ENCODE measurements at regions not wholly inside any gene's neighbourhood (a gene's known extent, or its start where the extent isn't known, plus 50 kb on each side); places are given as distances from the start of the nearest gene placed in this dataset.

DNA sequence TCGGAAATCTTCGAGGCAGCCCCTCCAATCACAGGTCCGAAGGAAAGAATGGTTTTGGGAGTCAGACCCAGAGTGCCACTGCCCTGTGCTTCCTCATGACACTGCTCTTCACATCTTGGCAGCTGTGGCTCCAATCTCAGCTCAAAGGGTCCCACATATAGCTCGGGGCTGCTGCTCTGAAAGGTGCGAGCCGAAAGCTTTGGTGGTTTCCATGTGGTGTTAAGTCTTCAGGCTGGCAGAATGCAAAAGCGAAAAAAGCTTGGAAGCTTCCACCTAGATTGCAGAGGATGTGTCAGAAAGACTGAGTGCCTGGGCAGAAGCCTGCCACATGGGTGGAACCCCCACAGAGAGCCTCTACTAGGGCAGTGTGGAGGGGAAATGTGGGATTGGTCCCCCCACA is 314.3 kb upstream of the CHD6 start:
- Histone ChIP-seq H3K27ac (replicated peaks) (no peak overlapping the region), H3K27me3 (ENCODE audit: insufficient read depth, poor library complexity, severe bottlenecking) (no peaks in the 10 kb centered on the region), H3K4me3 (replicated peaks; ENCODE audit: insufficient read depth, low read length) (no peak overlapping the region)
- TF ChIP-seq, protein P1, sequence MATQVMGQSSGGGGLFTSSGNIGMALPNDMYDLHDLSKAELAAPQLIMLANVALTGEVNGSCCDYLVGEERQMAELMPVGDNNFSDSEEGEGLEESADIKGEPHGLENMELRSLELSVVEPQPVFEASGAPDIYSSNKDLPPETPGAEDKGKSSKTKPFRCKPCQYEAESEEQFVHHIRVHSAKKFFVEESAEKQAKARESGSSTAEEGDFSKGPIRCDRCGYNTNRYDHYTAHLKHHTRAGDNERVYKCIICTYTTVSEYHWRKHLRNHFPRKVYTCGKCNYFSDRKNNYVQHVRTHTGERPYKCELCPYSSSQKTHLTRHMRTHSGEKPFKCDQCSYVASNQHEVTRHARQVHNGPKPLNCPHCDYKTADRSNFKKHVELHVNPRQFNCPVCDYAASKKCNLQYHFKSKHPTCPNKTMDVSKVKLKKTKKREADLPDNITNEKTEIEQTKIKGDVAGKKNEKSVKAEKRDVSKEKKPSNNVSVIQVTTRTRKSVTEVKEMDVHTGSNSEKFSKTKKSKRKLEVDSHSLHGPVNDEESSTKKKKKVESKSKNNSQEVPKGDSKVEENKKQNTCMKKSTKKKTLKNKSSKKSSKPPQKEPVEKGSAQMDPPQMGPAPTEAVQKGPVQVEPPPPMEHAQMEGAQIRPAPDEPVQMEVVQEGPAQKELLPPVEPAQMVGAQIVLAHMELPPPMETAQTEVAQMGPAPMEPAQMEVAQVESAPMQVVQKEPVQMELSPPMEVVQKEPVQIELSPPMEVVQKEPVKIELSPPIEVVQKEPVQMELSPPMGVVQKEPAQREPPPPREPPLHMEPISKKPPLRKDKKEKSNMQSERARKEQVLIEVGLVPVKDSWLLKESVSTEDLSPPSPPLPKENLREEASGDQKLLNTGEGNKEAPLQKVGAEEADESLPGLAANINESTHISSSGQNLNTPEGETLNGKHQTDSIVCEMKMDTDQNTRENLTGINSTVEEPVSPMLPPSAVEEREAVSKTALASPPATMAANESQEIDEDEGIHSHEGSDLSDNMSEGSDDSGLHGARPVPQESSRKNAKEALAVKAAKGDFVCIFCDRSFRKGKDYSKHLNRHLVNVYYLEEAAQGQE (IDR thresholded peaks at IDR 0.05; ENCODE audit: insufficient replicate concordance, low read depth) = no peak
- TF ChIP-seq, protein P2, sequence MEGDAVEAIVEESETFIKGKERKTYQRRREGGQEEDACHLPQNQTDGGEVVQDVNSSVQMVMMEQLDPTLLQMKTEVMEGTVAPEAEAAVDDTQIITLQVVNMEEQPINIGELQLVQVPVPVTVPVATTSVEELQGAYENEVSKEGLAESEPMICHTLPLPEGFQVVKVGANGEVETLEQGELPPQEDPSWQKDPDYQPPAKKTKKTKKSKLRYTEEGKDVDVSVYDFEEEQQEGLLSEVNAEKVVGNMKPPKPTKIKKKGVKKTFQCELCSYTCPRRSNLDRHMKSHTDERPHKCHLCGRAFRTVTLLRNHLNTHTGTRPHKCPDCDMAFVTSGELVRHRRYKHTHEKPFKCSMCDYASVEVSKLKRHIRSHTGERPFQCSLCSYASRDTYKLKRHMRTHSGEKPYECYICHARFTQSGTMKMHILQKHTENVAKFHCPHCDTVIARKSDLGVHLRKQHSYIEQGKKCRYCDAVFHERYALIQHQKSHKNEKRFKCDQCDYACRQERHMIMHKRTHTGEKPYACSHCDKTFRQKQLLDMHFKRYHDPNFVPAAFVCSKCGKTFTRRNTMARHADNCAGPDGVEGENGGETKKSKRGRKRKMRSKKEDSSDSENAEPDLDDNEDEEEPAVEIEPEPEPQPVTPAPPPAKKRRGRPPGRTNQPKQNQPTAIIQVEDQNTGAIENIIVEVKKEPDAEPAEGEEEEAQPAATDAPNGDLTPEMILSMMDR (IDR thresholded peaks at IDR 0.05; ENCODE audit: insufficient read depth, low read length) = no peak
- no peak for DNase-seq (ENCODE audit: low read depth in 1 of 2, low spot score in 1 of 2)

DNA sequence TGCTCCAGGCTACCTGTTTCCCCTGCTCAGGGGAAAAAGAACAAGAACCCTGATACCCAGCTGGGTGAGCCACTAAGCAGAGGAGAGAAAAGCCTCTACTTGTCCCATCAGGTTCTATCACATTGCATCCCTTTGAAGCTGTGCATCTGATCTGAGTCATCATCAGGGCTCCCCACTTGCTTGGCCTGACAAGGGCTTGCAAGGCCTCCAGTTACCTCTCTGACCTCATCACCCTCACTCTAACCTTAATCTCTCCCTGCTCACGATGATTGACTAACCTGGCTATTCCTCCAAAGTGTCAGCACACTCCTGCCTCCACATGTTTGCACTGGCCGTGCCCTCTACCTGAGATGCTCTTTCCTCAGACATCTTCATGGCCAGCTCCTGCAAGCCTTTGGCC is 309.5 kb upstream of the CHD6 start:
- H3K4me3 ChIP-seq (replicated peaks; ENCODE audit: insufficient read depth, low read length) = no peak overlapping the region
- H3K27me3 ChIP-seq (ENCODE audit: insufficient read depth, poor library complexity, severe bottlenecking) = no peaks in the 10 kb centered on the region
- no peak for TF ChIP-seq GABPA (IDR thresholded peaks at IDR 0.05; ENCODE audit: low read depth)
- TF ChIP-seq, protein P1 (IDR thresholded peaks at IDR 0.05; ENCODE audit: insufficient replicate concordance, low read depth) = no peak
- no peak for TF ChIP-seq POLR2AphosphoS5 (IDR thresholded peaks at IDR 0.05; ENCODE audit: low read depth)
- TF ChIP-seq, protein P2 (IDR thresholded peaks at IDR 0.05; ENCODE audit: insufficient read depth, low read length) = no peak
- TF ChIP-seq SPI1 (IDR thresholded peaks at IDR 0.05; ENCODE audit: borderline replicate concordance, low read depth) = no peak
- DNase-seq (ENCODE audit: low read depth in 1 of 2, low spot score in 1 of 2) = no peak
- H3K27ac ChIP-seq (replicated peaks) = no peak overlapping the region

DNA sequence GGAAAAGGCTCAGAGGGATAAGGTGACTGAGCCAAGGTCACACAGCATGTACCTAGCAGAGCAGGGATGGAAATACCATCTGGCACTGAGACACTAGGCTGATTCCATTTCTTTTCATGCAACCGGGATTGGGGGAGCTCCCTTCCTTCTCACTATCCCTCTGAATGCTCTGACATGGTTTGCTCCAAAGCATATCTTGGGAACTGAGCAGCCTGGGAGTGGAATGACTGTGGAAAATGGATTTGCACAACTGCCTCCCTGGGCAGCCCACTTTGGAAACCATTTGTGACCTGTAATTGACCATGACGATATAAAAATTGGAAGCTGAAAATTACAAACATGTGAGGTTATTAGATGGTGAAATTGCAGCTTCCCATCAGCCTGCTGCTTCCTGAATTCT is 309.0 kb upstream of the CHD6 start:
- Histone ChIP-seq H3K27me3 (ENCODE audit: insufficient read depth, poor library complexity, severe bottlenecking) (no peaks in the 10 kb centered on the region), H3K4me3 (replicated peaks; ENCODE audit: insufficient read depth, low read length) (no peak overlapping the region), H3K27ac (replicated peaks) (no peak overlapping the region)
- TF ChIP-seq, protein P2 (IDR thresholded peaks at IDR 0.05; ENCODE audit: insufficient read depth, low read length) = no peak
- TF ChIP-seq POLR2AphosphoS5 (IDR thresholded peaks at IDR 0.05; ENCODE audit: low read depth) (no peak), SPI1 (IDR thresholded peaks at IDR 0.05; ENCODE audit: borderline replicate concordance, low read depth) (no peak), GABPA (IDR thresholded peaks at IDR 0.05; ENCODE audit: low read depth) (no peak)
- TF ChIP-seq, protein P1 (IDR thresholded peaks at IDR 0.05; ENCODE audit: insufficient replicate concordance, low read depth) = no peak
- no peak for DNase-seq (ENCODE audit: low read depth in 1 of 2, low spot score in 1 of 2)

Measured in HL-60 (cell line).